ENCODE measurements at regions not wholly inside any gene's neighbourhood (a gene's known extent, or its start where the extent isn't known, plus 50 kb on each side); places are given as distances from the start of the nearest gene placed in this dataset.

- WGBS (ENCODE audit: insufficient coverage): 21% methylated on average over 2 of the region's 2 CpGs
- Histone ChIP-seq H3K4me1 (ENCODE audit: control insufficient read depth in 2 of 2, insufficient read depth in 2 of 2, low read length in 2 of 2) (no peaks in the 10 kb centered on the region), H3K27ac (ENCODE audit: low read length in 2 of 2) (no peak overlapping the region), H3K9me3 (ENCODE audit: control extremely low read depth in 1 of 3, control insufficient read depth in 2 of 3, insufficient read depth in 1 of 3, low read length in 2 of 3) (no peaks in the 10 kb centered on the region), H3K36me3 (replicated peaks in 1 of 2; ENCODE audit: control extremely low read depth in 1 of 2, control insufficient read depth in 1 of 2, extremely low read depth in 1 of 2, insufficient read depth in 2 of 2, low read length in 1 of 2) (no peaks in the 10 kb centered on the region), H4K20me1 (ENCODE audit: control insufficient read depth, insufficient read depth, low read length, poor library complexity, severe bottlenecking) (no peaks in the 10 kb centered on the region), H3K79me2 (ENCODE audit: control insufficient read depth, insufficient read depth, low read length) (no peaks in the 10 kb centered on the region), H3K27me3 (replicated peaks in 1 of 4; ENCODE audit: control extremely low read depth in 1 of 4, control insufficient read depth in 3 of 4, insufficient read depth in 4 of 4, low read length in 3 of 4) (no peaks in the 10 kb centered on the region), H3K4me3 (ENCODE audit: control extremely low read depth in 1 of 5, extremely low read depth in 1 of 5, insufficient read depth in 1 of 5, low read depth in 2 of 5, low read length in 4 of 5) (no peak overlapping the region), H2AFZ (ENCODE audit: insufficient read depth, low read depth, low read length, poor library complexity, severe bottlenecking) (no peak overlapping the region), H3K4me2 (replicated peaks; ENCODE audit: low read depth, low read length, poor library complexity, severe bottlenecking) (no peak overlapping the region), H3K9ac (ENCODE audit: low read length) (no peak overlapping the region)
- no peaks in the 10 kb centered on the region for H3K4me1 Mint-ChIP-seq
- DNase-seq: no peak
- TF ChIP-seq CTCF (IDR thresholded peaks at IDR 0.05) (no peak), EZH2 (IDR thresholded peaks at IDR 0.05; ENCODE audit: borderline replicate concordance, insufficient read depth, low read depth, low read length, poor library complexity, severe bottlenecking) (no peak)
- peaks cover 4% of the 10 kb centered on the region for H3K9me3 Mint-ChIP-seq (ENCODE audit: insufficient read depth)
- H3K4me3 Mint-ChIP-seq: no peak overlapping the region
- intact Hi-C loops (cut with micrococcal nuclease): no loop called here
- ATAC-seq (ENCODE audit: low read depth): no peak
- CTCF ChIA-PET: no interaction called here
- H3K27me3 Mint-ChIP-seq: no peaks in the 10 kb centered on the region
- POLR2A ChIA-PET: no interaction called here
- H3K27ac Mint-ChIP-seq: no peak overlapping the region
Measured at GRCh38 chr9:75607521-75607920, 283.0 kb upstream of the PCSK5 start.

GRCh38 chr9:75609401-75609800 lies 281.1 kb upstream of the PCSK5 start:
- intact Hi-C loops (cut with micrococcal nuclease): no loop called here
- H3K9ac ChIP-seq (ENCODE audit: low read length): no peak overlapping the region
- Mint-ChIP-seq H3K4me3 (no peak overlapping the region), H3K27ac (no peak overlapping the region), H3K4me1 (no peaks in the 10 kb centered on the region), H3K9me3 (ENCODE audit: insufficient read depth) (peaks cover 4% of the 10 kb centered on the region), H3K27me3 (no peaks in the 10 kb centered on the region)
- H3K4me2 ChIP-seq (replicated peaks; ENCODE audit: low read depth, low read length, poor library complexity, severe bottlenecking): no peak overlapping the region
- H3K27ac ChIP-seq (ENCODE audit: low read length in 2 of 2): no peak overlapping the region
- ATAC-seq (ENCODE audit: low read depth): no peak
- DNase-seq: no peak
- no peaks in the 10 kb centered on the region for H4K20me1 ChIP-seq (ENCODE audit: control insufficient read depth, insufficient read depth, low read length, poor library complexity, severe bottlenecking)
- TF ChIP-seq CTCF (IDR thresholded peaks at IDR 0.05) (no peak), EZH2 (IDR thresholded peaks at IDR 0.05; ENCODE audit: borderline replicate concordance, insufficient read depth, low read depth, low read length, poor library complexity, severe bottlenecking) (no peak)
- ChIA-PET CTCF (no interaction called here), POLR2A (no interaction called here)
- no peak overlapping the region for H2AFZ ChIP-seq (ENCODE audit: insufficient read depth, low read depth, low read length, poor library complexity, severe bottlenecking)
- H3K9me3 ChIP-seq (ENCODE audit: control extremely low read depth in 1 of 3, control insufficient read depth in 2 of 3, insufficient read depth in 1 of 3, low read length in 2 of 3): no peaks in the 10 kb centered on the region
- H3K79me2 ChIP-seq (ENCODE audit: control insufficient read depth, insufficient read depth, low read length): no peaks in the 10 kb centered on the region
- H3K27me3 ChIP-seq (replicated peaks in 1 of 4; ENCODE audit: control extremely low read depth in 1 of 4, control insufficient read depth in 3 of 4, insufficient read depth in 4 of 4, low read length in 3 of 4): no peaks in the 10 kb centered on the region
- no peak overlapping the region for H3K4me3 ChIP-seq (ENCODE audit: control extremely low read depth in 1 of 5, extremely low read depth in 1 of 5, insufficient read depth in 1 of 5, low read depth in 2 of 5, low read length in 4 of 5)
- H3K36me3 ChIP-seq (replicated peaks in 1 of 2; ENCODE audit: control extremely low read depth in 1 of 2, control insufficient read depth in 1 of 2, extremely low read depth in 1 of 2, insufficient read depth in 2 of 2, low read length in 1 of 2): no peaks in the 10 kb centered on the region
- no peaks in the 10 kb centered on the region for H3K4me1 ChIP-seq (ENCODE audit: control insufficient read depth in 2 of 2, insufficient read depth in 2 of 2, low read length in 2 of 2)

Data from B cell (primary cell).